ENCODE measurements at regions not wholly inside any gene's neighbourhood (a gene's known extent, or its start where the extent isn't known, plus 50 kb on each side); places are given as distances from the start of the nearest gene placed in this dataset.

DNA sequence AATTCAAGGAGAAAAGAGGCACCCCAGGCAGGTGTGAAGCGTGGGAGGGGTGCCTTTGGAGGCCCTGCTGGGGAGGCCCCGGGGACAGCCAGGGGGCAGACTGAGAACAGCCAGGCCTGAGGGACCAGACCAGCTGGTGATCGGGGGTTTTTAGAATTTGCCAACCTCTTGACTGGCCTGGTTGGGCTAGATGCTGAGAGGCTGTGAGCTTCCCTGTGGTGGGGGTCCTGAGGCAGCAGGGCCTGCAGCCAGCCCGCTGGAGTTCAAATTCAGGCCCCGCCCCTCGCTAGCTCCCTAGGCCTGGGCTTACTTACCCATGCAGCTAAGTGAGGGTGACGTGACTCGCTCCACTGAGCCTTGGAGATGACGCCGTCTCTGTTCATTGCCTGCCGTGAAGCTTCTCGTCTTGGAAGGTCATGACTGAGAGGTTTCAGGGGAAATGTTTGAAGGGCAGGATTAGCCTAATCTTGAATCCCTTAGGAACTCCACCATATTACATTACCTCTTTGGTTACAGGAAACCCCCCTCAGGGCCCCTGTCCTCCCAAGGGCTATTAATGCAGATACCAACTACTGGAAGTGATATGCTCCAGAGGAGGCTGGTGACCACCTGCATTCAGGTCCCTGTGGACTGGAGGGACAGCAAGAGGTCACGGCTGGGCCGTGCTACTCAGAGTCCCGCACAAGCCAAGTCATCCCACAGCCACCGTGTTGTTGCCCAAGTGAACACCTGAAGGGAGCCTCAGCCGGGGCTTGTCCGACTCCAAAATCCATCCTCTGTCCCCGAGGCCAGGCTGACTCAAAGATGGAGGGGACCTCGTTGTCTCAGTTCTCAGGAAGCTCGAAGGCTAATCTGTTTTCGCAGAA lies 73.9 kb upstream of the DUSP22 start:
- TF ChIP-seq, protein P1, sequence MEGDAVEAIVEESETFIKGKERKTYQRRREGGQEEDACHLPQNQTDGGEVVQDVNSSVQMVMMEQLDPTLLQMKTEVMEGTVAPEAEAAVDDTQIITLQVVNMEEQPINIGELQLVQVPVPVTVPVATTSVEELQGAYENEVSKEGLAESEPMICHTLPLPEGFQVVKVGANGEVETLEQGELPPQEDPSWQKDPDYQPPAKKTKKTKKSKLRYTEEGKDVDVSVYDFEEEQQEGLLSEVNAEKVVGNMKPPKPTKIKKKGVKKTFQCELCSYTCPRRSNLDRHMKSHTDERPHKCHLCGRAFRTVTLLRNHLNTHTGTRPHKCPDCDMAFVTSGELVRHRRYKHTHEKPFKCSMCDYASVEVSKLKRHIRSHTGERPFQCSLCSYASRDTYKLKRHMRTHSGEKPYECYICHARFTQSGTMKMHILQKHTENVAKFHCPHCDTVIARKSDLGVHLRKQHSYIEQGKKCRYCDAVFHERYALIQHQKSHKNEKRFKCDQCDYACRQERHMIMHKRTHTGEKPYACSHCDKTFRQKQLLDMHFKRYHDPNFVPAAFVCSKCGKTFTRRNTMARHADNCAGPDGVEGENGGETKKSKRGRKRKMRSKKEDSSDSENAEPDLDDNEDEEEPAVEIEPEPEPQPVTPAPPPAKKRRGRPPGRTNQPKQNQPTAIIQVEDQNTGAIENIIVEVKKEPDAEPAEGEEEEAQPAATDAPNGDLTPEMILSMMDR (IDR thresholded peaks at IDR 0.05; ENCODE audit: borderline replicate concordance, control extremely low read depth, extremely low read depth, insufficient read depth, missing control alignments), result peak; percentile 24
- in situ Hi-C loops (cut with MboI; ENCODE audit: low sequenced_read_pairs, unreplicated experiment), result no loop called here
- DNase-seq (ENCODE audit: low spot score), result peak; percentile 85

DNA sequence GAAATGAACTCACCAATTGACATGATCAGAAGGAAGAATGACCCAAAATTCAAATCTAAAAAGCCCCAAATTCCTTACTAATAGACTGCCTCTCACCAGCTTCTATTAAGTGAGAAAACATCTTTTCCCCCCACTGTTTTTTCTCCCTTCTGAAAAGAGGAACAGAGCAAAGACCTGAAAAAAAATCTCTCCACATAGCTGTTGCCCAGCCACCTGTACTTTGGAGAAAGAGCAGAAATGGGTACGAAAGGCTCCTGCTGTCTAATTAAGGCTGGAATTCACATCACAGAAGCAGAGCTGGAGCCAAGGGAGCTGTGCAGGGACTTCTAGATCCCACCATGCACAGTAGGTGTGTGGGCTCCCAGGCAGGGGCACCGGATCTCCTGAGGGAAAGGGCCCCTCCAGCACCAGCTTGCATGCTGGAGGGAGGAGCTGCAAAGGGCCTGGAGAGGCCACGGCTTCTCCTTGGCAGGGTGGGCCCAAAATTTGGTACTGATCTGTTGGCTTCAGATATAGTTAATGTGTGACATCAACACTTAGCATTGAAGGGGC lies 73.2 kb upstream of the DUSP22 start:
- in situ Hi-C loops (cut with MboI; ENCODE audit: low sequenced_read_pairs, unreplicated experiment), result no loop called here
- no peak for DNase-seq (ENCODE audit: low spot score)

DNA sequence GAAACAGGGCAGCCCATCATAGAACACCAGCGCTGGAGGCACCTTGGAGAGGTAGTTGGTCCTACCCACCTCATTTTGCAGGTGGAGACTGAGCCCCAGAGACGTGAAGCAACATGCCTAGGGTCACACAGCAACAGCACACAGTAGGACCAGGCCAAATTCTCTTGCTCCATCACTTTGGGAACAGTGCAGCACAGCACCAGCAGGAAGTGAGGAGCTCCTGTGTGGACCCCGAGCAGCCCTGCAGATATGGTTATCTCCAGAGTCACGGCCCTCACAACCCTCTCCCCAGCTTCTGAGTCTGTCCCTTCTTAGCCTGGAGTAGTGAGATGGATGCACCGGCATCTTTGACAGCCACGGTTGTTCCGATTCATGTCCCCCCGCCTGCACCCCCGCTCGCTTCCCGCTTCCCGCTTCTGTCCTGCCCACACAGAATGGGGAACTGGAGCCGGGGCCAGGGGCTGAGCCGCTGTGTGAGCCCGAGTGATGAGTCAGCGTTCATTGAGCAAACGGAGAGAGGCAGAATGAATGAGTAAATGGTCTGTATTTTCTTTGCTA lies 72.6 kb upstream of the DUSP22 start:
- TF ChIP-seq, protein P1 (IDR thresholded peaks at IDR 0.05; ENCODE audit: borderline replicate concordance, control extremely low read depth, extremely low read depth, insufficient read depth, missing control alignments), result no peak
- in situ Hi-C loops (cut with MboI; ENCODE audit: low sequenced_read_pairs, unreplicated experiment), result no loop called here
- no peak for DNase-seq (ENCODE audit: low spot score)

More for the DNA sequence above, 73.2 kb upstream of the DUSP22 start:
- TF ChIP-seq, protein P1 (IDR thresholded peaks at IDR 0.05; ENCODE audit: borderline replicate concordance, control extremely low read depth, extremely low read depth, insufficient read depth, missing control alignments), result no peak

DNA sequence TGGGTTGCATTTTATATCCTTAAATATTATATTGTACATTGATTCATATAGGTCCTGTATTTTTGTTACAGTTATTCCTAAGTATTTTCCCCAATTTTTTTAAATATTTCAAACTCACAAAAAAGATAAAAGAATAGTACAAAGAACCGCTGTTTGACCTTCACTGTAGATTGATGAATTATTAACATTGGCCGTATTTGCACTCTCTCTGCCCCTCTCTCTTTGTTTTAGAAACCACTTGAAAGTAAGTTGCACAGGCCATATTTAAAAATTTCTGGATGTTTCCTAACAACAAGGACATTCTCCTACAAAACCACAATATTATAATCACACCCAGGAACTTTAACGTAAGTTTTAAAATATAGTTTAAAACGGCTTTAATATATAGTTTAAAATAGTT lies 72.0 kb upstream of the DUSP22 start:
- in situ Hi-C loops (cut with MboI; ENCODE audit: low sequenced_read_pairs, unreplicated experiment), result no loop called here
- TF ChIP-seq, protein P1 (IDR thresholded peaks at IDR 0.05; ENCODE audit: borderline replicate concordance, control extremely low read depth, extremely low read depth, insufficient read depth, missing control alignments), result no peak
- DNase-seq (ENCODE audit: low spot score), result no peak

DNA sequence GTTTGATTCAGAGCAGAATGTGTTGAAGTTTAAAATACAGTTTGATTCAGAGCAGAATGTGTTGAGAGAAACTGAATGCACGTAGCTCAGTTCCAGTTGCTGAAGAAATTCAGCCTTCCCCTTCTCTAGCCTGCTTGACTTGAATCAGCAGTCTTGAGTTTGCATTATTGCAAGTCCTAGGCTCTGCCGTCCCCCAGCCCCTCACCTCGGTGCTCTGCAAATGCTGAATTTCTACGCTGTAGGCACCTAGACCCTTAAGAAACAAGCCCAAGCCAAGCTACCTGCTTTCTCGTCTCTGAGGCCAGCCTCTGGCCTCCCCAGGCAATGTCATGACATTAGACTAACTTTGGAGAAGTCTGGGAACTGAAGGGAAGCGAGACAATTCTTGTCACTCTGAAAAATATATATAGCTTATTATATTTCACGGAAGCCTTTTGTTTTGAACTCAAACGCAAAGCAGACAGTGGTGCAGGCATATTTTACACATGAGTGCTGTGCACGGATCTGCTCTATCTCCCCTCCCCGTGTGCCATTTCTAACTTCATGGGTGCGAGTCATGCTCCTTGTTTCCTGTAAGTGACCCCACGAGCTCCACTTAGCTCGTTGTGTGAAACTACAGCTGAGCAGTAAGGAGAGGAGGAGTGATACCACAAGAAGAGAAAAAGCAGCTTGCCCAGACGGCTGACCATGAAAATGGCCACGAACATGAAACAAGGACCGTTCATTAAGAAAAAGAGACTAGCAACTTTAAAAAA lies 71.4 kb upstream of the DUSP22 start:
- no peak for DNase-seq (ENCODE audit: low spot score)
- in situ Hi-C loops (cut with MboI; ENCODE audit: low sequenced_read_pairs, unreplicated experiment), result no loop called here
- TF ChIP-seq, protein P1 (IDR thresholded peaks at IDR 0.05; ENCODE audit: borderline replicate concordance, control extremely low read depth, extremely low read depth, insufficient read depth, missing control alignments), result no peak

Data from GM13976 (cell line).